DND-41 (cell line): ENCODE measurements at regions not wholly inside any gene's neighbourhood (a gene's known extent, or its start where the extent isn't known, plus 50 kb on each side); places are given as distances from the start of the nearest gene placed in this dataset.

Experiments used
- EZH2 ChIP-seq: IDR thresholded peaks from 3 replicates; pipeline ENCODE4 v1.6.1; 2012; ENCODE audit warnings: borderline replicate concordance, low read depth, mild to moderate bottlenecking, moderate library complexity, low read length, inconsistent platforms; ENCODE audit not compliant: severe bottlenecking
- TF ChIP-seq, protein P1 (sequence below): IDR thresholded peaks from 2 replicates; pipeline ENCODE4 v1.5.1; 2012; ENCODE audit warnings: borderline replicate concordance, low read length, moderate library complexity, mild to moderate bottlenecking; ENCODE audit not compliant: poor library complexity, severe bottlenecking; ENCODE audit errors: extremely low read depth

DNA sequence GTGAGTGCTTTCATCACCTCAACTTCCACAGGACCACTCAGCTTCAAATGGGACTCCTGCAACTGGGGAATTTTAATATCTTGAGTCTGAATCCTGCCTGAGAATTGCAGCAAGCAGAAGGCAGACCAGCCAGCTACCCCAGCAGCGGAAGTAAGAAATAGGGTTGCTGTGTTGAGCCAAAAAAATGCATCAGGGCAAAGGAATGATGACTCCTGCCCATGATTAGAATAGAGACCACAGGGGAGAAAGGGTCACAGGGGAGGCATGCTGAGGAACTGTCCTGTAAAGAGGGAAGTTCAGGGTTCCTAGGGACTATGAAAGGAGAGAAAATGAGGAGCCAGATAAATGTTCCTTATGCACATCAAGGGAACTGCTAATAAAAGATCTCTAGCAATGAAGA, 370.2 kb downstream of the KCTD12 start:
- TF ChIP-seq, protein P1, sequence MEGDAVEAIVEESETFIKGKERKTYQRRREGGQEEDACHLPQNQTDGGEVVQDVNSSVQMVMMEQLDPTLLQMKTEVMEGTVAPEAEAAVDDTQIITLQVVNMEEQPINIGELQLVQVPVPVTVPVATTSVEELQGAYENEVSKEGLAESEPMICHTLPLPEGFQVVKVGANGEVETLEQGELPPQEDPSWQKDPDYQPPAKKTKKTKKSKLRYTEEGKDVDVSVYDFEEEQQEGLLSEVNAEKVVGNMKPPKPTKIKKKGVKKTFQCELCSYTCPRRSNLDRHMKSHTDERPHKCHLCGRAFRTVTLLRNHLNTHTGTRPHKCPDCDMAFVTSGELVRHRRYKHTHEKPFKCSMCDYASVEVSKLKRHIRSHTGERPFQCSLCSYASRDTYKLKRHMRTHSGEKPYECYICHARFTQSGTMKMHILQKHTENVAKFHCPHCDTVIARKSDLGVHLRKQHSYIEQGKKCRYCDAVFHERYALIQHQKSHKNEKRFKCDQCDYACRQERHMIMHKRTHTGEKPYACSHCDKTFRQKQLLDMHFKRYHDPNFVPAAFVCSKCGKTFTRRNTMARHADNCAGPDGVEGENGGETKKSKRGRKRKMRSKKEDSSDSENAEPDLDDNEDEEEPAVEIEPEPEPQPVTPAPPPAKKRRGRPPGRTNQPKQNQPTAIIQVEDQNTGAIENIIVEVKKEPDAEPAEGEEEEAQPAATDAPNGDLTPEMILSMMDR = no peak
- no peak for TF ChIP-seq EZH2
